H1 (cell line): ENCODE measurements at regions not wholly inside any gene's neighbourhood (a gene's known extent, or its start where the extent isn't known, plus 50 kb on each side); places are given as distances from the start of the nearest gene placed in this dataset.

Experiments used
- EZH2 ChIP-seq: fragments of 200-600 bp; sonication (generic); IDR thresholded peaks from 2 replicates; pipeline ENCODE4 v1.7.1; 2012; ENCODE audit warnings: low read depth, mild to moderate bottlenecking, moderate library complexity, low read length, inconsistent platforms; ENCODE audit not compliant: severe bottlenecking
- HDAC2 ChIP-seq, 2 experiments: fragments of 300-600 bp in 1 of 2; sonication (generic) in 1 of 2; IDR thresholded peaks; 2 replicates each; pipeline ENCODE4 v1.6.1; 2011 to 2012; ENCODE audit warnings: low read depth in 2 of 2, low read length in 2 of 2, mild to moderate bottlenecking in 2 of 2, moderate library complexity in 2 of 2, borderline replicate concordance in 1 of 2, inconsistent platforms in 1 of 2
- POLR2AphosphoS5 ChIP-seq: IDR thresholded peaks from 2 replicates; pipeline ENCODE4 v1.6.1; 2011; ENCODE audit warnings: low read depth, low read length
- RNF2 ChIP-seq: fragments of 200-900, 300-1000 bp; sonication (generic); IDR thresholded peaks from 2 replicates; pipeline ENCODE4 v1.7.1; 2016; ENCODE audit warnings: borderline replicate concordance, low read depth, mild to moderate bottlenecking, antibody characterized with exemption, low read length; ENCODE audit not compliant: poor library complexity, severe bottlenecking; ENCODE audit errors: missing control alignments
- TCF12 ChIP-seq: IDR thresholded peaks from 2 replicates; pipeline ENCODE4 v1.6.1; 2011; ENCODE audit warnings: low read depth, mild to moderate bottlenecking, low read length
- TEAD4 ChIP-seq: IDR thresholded peaks from 2 replicates; pipeline ENCODE4 v1.6.1; 2012; ENCODE audit warnings: low read depth, low read length, inconsistent platforms, mixed read lengths
- ZNF274 ChIP-seq: IDR thresholded peaks from 2 replicates; pipeline ENCODE4 v1.7.0; 2012; ENCODE audit warnings: low read length, borderline replicate concordance; ENCODE audit errors: extremely low read depth
- TF ChIP-seq, protein P1 (sequence below), 3 experiments: IDR thresholded peaks; 1 replicate in 2 of 3; 2 replicates in 1 of 3; pipeline versions ENCODE4 v1.5.1 to v1.6.1; 2011; ENCODE audit warnings: low read length in 3 of 3, mild to moderate bottlenecking in 3 of 3, inconsistent platforms in 2 of 3, low read depth in 1 of 3, moderate library complexity in 1 of 3; ENCODE audit not compliant: insufficient read depth in 1 of 3; ENCODE audit errors: control extremely low read depth in 1 of 3

DNA sequence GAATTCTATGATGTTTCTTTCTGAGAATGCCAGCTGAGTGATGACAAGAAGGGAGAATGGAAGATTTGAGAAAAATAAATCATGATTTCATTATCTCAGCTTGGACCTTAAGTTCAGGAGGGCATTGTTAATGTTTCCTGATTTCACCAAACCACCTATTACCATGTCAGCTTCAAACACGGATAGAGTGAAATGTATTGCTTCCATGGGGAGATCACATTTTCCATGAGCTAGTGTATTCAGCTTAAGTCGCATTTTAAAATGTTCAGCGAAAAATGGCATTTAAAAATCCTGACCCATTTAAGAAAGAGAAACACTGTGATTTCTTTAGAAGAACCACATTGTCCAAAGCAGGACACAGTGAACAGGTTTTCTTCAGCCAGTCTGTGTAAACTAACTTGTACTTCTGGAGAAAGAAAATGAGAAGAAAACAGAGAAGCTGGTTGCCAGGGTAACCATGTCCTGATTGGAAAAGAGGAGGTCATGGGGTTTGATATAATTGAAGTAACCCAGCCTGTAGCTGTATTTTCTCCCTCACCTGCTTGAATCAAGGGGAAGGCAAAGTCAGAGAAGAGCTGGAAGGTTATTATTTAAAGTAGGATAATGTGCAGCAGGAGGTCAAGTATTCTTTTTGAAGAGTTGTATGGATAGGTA, 684.1 kb upstream of the NRSN1 start:
- TF ChIP-seq, protein P1, sequence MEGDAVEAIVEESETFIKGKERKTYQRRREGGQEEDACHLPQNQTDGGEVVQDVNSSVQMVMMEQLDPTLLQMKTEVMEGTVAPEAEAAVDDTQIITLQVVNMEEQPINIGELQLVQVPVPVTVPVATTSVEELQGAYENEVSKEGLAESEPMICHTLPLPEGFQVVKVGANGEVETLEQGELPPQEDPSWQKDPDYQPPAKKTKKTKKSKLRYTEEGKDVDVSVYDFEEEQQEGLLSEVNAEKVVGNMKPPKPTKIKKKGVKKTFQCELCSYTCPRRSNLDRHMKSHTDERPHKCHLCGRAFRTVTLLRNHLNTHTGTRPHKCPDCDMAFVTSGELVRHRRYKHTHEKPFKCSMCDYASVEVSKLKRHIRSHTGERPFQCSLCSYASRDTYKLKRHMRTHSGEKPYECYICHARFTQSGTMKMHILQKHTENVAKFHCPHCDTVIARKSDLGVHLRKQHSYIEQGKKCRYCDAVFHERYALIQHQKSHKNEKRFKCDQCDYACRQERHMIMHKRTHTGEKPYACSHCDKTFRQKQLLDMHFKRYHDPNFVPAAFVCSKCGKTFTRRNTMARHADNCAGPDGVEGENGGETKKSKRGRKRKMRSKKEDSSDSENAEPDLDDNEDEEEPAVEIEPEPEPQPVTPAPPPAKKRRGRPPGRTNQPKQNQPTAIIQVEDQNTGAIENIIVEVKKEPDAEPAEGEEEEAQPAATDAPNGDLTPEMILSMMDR (IDR thresholded peaks at IDR 0.05; ENCODE audit: control extremely low read depth in 1 of 3, insufficient read depth in 1 of 3, low read depth in 1 of 3, low read length in 3 of 3): no peak
- no peak for TF ChIP-seq TEAD4
- TF ChIP-seq POLR2AphosphoS5: no peak
- TF ChIP-seq TCF12: no peak
- no peak for TF ChIP-seq ZNF274
- TF ChIP-seq HDAC2 (IDR thresholded peaks at IDR 0.05; ENCODE audit: borderline replicate concordance in 1 of 2, low read depth in 2 of 2, low read length in 2 of 2): no peak
- no peak for TF ChIP-seq EZH2
- TF ChIP-seq RNF2: no peak
